IMR-90 (cell line): ENCODE measurements at regions not wholly inside any gene's neighbourhood (a gene's known extent, or its start where the extent isn't known, plus 50 kb on each side); places are given as distances from the start of the nearest gene placed in this dataset.

ENCODE experiments used
- ATAC-seq: fragments of 200-7000 bp; cut with Tn5 transposase; 2 replicates; pipeline ENCODE4 v1.9.1; 2020; ENCODE audit warnings: low read depth, mild to moderate bottlenecking, moderate library complexity
- BruUV-seq: library from RNA; stranded (reverse); fragments of 400-500 nt; replicated peaks from 2 replicates; lab custom pipeline; 2021; lab: Mats Ljungman, UMichigan
- CTCF ChIA-PET: fragments of 300-600 bp; formaldehyde crosslinking; extraction: SDS; loops from one replicate; lab custom pipeline; 2021; ENCODE audit warnings: antibody characterized with exemption; lab: Yijun Ruan, JAX
- POLR2A ChIA-PET: fragments of 300-600 bp; sonication (Branson Sonifier 250); formaldehyde crosslinking; loops from one replicate; lab custom pipeline; 2022; ENCODE audit warnings: antibody characterized with exemption; ENCODE audit not compliant: unreplicated experiment; lab: Charles Lee
- DNase-seq: peaks from one replicate; pipeline ENCODE4 v3.0.0; 2013
- H2AFZ ChIP-seq: replicated peaks from 2 replicates; pipeline ENCODE3; 2013; ENCODE audit warnings: low read length, mild to moderate bottlenecking; ENCODE audit not compliant: poor library complexity
- H2AK5ac ChIP-seq: 2 replicates; pipeline ENCODE4 v1.6.1; 2013; ENCODE audit warnings: low read depth, low read length, inconsistent platforms
- H2AK9ac ChIP-seq: replicated peaks from 2 replicates; pipeline ENCODE3; 2013; ENCODE audit warnings: mild to moderate bottlenecking, low read depth, low read length, moderate library complexity; ENCODE audit not compliant: poor library complexity
- H2BK120ac ChIP-seq: 2 replicates; pipeline ENCODE4 v1.6.1; 2013; ENCODE audit warnings: low read depth, low read length, inconsistent platforms
- H2BK15ac ChIP-seq: 3 replicates; pipeline ENCODE4 v1.6.1; 2013; ENCODE audit warnings: low read depth, low read length, inconsistent platforms
- H2BK20ac ChIP-seq: 2 replicates; pipeline ENCODE4 v1.6.1; 2013; ENCODE audit warnings: low read depth, mild to moderate bottlenecking, inconsistent platforms, low read length, moderate library complexity
- H2BK5ac ChIP-seq: 2 replicates; pipeline ENCODE4 v1.6.1; 2013; ENCODE audit warnings: mild to moderate bottlenecking, low read depth, low read length, inconsistent platforms; ENCODE audit not compliant: poor library complexity, severe bottlenecking
- H3K14ac ChIP-seq: replicated peaks from 2 replicates; pipeline ENCODE4 v1.6.1; 2013; ENCODE audit warnings: low read depth, low read length, inconsistent platforms
- H3K18ac ChIP-seq: 2 replicates; pipeline ENCODE4 v1.6.1; 2013; ENCODE audit warnings: low read depth, low read length, control low read depth
- H3K23ac ChIP-seq: 2 replicates; pipeline ENCODE4 v1.6.1; 2013; ENCODE audit warnings: low read depth, low read length, inconsistent platforms
- H3K27ac ChIP-seq: 2 replicates; pipeline ENCODE4 v1.5.1; 2013; ENCODE audit warnings: mild to moderate bottlenecking, control low read depth, low read length; ENCODE audit not compliant: insufficient read depth
- H3K27me3 ChIP-seq: 2 replicates; pipeline ENCODE4 v1.6.1; 2013; ENCODE audit warnings: low read length; ENCODE audit not compliant: control insufficient read depth, insufficient read depth
- H3K36me3 ChIP-seq: 2 replicates; pipeline ENCODE4 v1.6.1; 2013; ENCODE audit warnings: low read length, mixed read lengths; ENCODE audit not compliant: control insufficient read depth, insufficient read depth
- H3K4ac ChIP-seq: 2 replicates; pipeline ENCODE4 v1.6.1; 2013; ENCODE audit warnings: low read depth, low read length, inconsistent platforms
- H3K4me1 ChIP-seq: 2 replicates; pipeline ENCODE4 v1.6.1; 2013; ENCODE audit warnings: low read length, mixed read lengths; ENCODE audit not compliant: control insufficient read depth, insufficient read depth
- H3K4me2 ChIP-seq: 2 replicates; pipeline ENCODE4 v1.6.1; 2013; ENCODE audit warnings: low read depth, mild to moderate bottlenecking, control low read depth, low read length, moderate library complexity
- H3K4me3 ChIP-seq: 2 replicates; pipeline ENCODE4 v1.5.1; 2013; ENCODE audit warnings: low read depth, mild to moderate bottlenecking, control low read depth, low read length, moderate library complexity; ENCODE audit not compliant: insufficient read depth
- H3K56ac ChIP-seq: 2 replicates; pipeline ENCODE4 v1.6.1; 2013; ENCODE audit warnings: low read length, inconsistent platforms; ENCODE audit not compliant: insufficient read depth; ENCODE audit errors: extremely low read depth
- H3K79me1 ChIP-seq, 2 experiments: 2 replicates each; pipeline ENCODE4 v1.6.1; 2013; ENCODE audit warnings: low read length in 2 of 2, inconsistent platforms in 1 of 2, low read depth in 1 of 2
- H3K9ac ChIP-seq: 2 replicates; pipeline ENCODE4 v1.6.1; 2013; ENCODE audit warnings: low read depth, low read length, control low read depth
- H3K9me1 ChIP-seq: 2 replicates; pipeline ENCODE4 v1.6.1; 2013; ENCODE audit warnings: low read length, inconsistent platforms; ENCODE audit not compliant: insufficient read depth
- H3K9me3 ChIP-seq: 2 replicates; pipeline ENCODE4 v1.6.1; 2013; ENCODE audit warnings: low read length; ENCODE audit not compliant: control insufficient read depth, insufficient read depth
- H4K20me1 ChIP-seq: 2 replicates; pipeline ENCODE4 v1.6.1; 2013; ENCODE audit warnings: low read length, inconsistent platforms; ENCODE audit not compliant: insufficient read depth
- H4K5ac ChIP-seq: 2 replicates; pipeline ENCODE4 v1.6.1; 2013; ENCODE audit warnings: mild to moderate bottlenecking, low read depth, low read length, control low read depth
- H4K8ac ChIP-seq, 2 experiments: 2 replicates each; pipeline ENCODE4 v1.6.1; 2013; ENCODE audit warnings: low read depth in 2 of 2, low read length in 2 of 2, control low read depth in 1 of 2, inconsistent platforms in 1 of 2
- H4K91ac ChIP-seq: 2 replicates; pipeline ENCODE4 v1.6.1; 2013; ENCODE audit warnings: low read depth, low read length, inconsistent platforms; ENCODE audit not compliant: insufficient read depth
- RFX5 ChIP-seq: IDR thresholded peaks from 2 replicates; pipeline ENCODE4 v1.8.0; 2012; ENCODE audit warnings: low read depth, mild to moderate bottlenecking, low read length, moderate library complexity
- WGBS, 2 experiments: methylation state at CpG; one replicate each; pipeline versions ENCODE4 v1.1.5 to v1.1.7; 2013; ENCODE audit warnings: missing lambda C conversion rate in 2 of 2; ENCODE audit not compliant: insufficient read length in 1 of 2; ENCODE audit errors: extremely low coverage in 2 of 2; 5-methylcytosine and 5-hydroxymethylcytosine counted together
- dilution Hi-C: fragments of 300-500 bp; cut with HindIII; formaldehyde crosslinking; loops from one replicate; pipeline ENCODE4 v1.14.3; 2018; ENCODE audit warnings: low sequenced_read_pairs; ENCODE audit not compliant: unreplicated experiment
- in situ Hi-C: fragments of 300-500 bp; cut with MboI; formaldehyde crosslinking; loops from 3 replicates; pipeline ENCODE4 v1.14.3; 2019; ENCODE audit warnings: low sequenced_read_pairs, inconsistent platforms, mixed read lengths
- intact Hi-C: fragments of 100-400 bp; cut with micrococcal nuclease; formaldehyde crosslinking; loops from 2 replicates; pipeline ENCODE4 v1.10.0; 2022
- TF ChIP-seq, protein P1 (sequence below): conservative IDR thresholded peaks from 2 replicates; pipeline ENCODE4 v1.5.1; 2012; ENCODE audit warnings: mild to moderate bottlenecking, low read depth, low read length, improper control_type of control experiment

DNA sequence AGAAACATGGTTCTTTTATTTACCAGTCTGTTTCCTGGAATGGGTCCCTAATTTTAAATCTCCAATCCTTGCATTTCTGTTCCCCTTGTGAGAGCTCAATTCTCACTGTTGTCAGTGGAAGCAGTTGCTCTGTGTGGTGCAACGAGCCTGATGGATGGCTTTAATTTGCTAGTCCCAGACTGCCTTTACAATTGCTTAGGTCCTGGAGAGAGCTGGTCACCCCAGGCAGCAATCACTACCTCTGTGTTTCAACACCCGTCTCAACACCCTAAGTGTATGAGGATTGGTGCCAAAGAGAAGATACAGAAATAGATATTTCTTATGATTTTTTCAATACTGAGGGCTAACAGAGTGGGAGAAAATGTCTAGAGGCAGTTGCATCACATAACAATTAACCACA, 873.8 kb downstream of the GLUD2 start:
- H2AFZ ChIP-seq, result no peak overlapping the region
- H3K27me3 ChIP-seq, result no peaks in the 10 kb centered on the region
- no peaks in the 10 kb centered on the region for H3K79me1 ChIP-seq
- H3K27ac ChIP-seq, result no peak overlapping the region
- WGBS, 2 experiments, result no CpG with 5 or more reads among the region's 2 CpGs
- H3K9ac ChIP-seq, result no peak overlapping the region
- H3K4ac ChIP-seq, result no peak overlapping the region
- no peak overlapping the region for H3K14ac ChIP-seq
- H2AK9ac ChIP-seq, result no peak overlapping the region
- no peaks in the 10 kb centered on the region for H3K9me3 ChIP-seq
- BruUV-seq, result no TSS peak
- no peak overlapping the region for H3K4me3 ChIP-seq
- H3K4me2 ChIP-seq, result no peak overlapping the region
- H4K8ac ChIP-seq, result no peak overlapping the region
- POLR2A ChIA-PET, result no interaction called here
- no peak overlapping the region for H2BK120ac ChIP-seq
- H3K4me1 ChIP-seq, result no peaks in the 10 kb centered on the region
- H2AK5ac ChIP-seq, result no peak overlapping the region
- TF ChIP-seq, protein P1, sequence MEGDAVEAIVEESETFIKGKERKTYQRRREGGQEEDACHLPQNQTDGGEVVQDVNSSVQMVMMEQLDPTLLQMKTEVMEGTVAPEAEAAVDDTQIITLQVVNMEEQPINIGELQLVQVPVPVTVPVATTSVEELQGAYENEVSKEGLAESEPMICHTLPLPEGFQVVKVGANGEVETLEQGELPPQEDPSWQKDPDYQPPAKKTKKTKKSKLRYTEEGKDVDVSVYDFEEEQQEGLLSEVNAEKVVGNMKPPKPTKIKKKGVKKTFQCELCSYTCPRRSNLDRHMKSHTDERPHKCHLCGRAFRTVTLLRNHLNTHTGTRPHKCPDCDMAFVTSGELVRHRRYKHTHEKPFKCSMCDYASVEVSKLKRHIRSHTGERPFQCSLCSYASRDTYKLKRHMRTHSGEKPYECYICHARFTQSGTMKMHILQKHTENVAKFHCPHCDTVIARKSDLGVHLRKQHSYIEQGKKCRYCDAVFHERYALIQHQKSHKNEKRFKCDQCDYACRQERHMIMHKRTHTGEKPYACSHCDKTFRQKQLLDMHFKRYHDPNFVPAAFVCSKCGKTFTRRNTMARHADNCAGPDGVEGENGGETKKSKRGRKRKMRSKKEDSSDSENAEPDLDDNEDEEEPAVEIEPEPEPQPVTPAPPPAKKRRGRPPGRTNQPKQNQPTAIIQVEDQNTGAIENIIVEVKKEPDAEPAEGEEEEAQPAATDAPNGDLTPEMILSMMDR, result no peak
- no peak for TF ChIP-seq RFX5
- no peaks in the 10 kb centered on the region for H4K20me1 ChIP-seq
- no peak overlapping the region for H2BK15ac ChIP-seq
- no peak overlapping the region for H3K23ac ChIP-seq
- no peak for ATAC-seq
- no peak overlapping the region for H4K5ac ChIP-seq
- no peak overlapping the region for H2BK20ac ChIP-seq
- H3K9me1 ChIP-seq, result no peaks in the 10 kb centered on the region
- DNase-seq, result no peak
- intact Hi-C loops (no loop called here), in situ Hi-C loops (no loop called here), dilution Hi-C loops (no loop called here)
- no peak overlapping the region for H3K18ac ChIP-seq
- no peaks in the 10 kb centered on the region for H3K36me3 ChIP-seq
- no peak overlapping the region for H3K56ac ChIP-seq
- H4K91ac ChIP-seq, result no peak overlapping the region
- CTCF ChIA-PET, result no interaction called here
- H2BK5ac ChIP-seq, result no peak overlapping the region
